ENCODE measurements at regions not wholly inside any gene's neighbourhood (a gene's known extent, or its start where the extent isn't known, plus 50 kb on each side); places are given as distances from the start of the nearest gene placed in this dataset.
"Not testable (repeated sequence)": the region's sequence is repeated elsewhere in the genome, so short reads cannot be mapped to it uniquely, and the experiment has no call there.

DNA sequence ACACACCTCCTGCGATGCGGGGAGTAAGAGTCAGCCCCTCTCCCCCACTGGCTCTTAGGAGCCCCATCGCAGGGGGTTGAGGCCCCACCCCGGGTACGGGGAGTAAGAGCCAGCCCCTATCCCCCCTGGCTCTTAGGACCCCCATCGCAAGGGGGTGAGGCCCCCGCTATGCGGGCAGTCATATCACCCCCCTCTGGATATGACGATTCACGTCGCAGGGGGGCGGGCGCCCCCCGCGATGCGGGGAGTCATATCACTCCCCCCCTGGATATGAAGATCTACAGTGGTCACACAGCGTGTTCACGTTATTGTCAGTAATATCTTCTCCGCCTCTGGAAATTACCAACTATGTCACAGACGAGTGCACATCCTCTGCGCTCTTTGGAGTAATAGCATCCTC is 61.1 kb downstream of the DEFB131A start:
- DNase-seq, result not testable (repeated sequence)

DNA sequence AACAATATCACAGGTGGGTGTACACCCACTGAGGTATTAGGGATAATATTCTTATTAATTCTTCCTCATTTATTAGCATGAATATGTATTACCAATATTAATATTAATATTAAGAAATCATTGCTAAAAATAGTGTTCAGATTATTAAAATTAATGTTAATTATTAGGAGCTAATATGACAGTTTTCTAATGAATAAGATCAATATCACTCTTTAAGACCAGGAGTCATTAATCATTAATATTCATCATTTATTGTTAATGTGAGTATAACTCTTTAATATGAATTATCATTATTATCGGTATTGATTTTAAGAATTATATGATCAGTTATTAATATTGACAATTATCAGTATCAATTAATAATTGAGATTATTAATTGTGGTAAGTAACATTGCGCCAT is 62.5 kb downstream of the DEFB131A start:
- not testable (repeated sequence) for DNase-seq

DNA sequence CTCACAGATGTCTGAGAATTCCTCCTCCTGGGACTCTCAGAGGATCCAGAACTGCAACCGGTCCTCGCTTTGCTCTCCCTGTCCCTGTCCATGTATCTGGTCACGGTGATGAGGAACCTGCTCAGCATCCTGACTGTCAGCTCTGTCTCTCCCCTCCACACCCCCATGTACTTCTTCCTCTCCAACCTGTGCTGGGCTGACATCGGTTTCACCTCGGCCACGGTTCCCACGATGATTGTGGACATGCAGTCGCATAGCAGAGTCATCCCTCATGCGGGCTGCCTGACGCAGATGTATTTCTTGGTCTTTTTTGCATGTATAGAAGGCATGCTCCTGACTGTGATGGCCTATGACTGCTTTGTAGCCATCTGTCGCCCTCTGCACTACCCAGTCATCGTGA is 68.7 kb downstream of the DEFB131A start:
- DNase-seq, result not testable (repeated sequence)

DNA sequence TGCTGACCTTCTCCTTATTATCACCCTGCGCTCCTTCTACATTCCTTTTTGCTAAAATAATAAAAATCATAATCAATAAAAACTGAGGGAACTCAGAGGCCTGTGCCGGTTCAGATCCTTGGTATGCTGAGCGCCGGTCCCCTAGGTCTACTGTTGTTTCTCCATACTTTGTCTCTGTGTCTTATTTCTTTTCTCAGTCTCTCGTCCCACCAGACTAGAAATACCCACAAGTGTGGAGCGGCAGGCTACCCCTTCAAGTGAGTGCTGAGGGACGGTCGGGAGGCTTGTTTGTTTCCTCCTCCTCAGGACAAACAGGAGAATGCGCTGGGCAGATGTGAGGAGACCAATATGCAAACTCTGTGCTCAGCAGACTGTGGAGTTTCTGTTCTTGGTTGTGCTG is 75.4 kb downstream of the DEFB131A start:
- DNase-seq, result not testable (repeated sequence)

GRCh38 chr4:9522903-9523302 is 78.7 kb downstream of the DEFB131A start:
- DNase-seq, result not testable (repeated sequence)

DNA sequence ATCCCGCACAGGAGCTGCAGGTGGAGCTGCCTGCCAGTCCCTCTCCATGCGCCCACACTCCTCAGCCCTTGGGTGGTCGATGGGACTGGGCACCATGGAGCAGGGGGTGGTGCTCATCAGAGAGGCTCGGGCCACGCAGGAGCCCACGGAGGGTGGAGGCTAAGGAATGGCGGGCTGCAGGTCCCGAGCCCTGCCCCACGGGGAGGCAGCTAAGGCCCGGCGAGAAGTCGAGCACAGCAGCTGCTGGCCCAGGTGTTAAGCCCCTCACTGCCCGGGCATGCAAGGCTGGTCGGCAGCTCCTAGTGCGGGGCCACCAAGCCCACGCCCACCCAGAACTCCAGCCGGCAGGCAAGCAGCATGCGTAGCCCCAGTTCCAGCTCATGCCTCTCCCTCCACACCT is 80.2 kb downstream of the DEFB131A start:
- not testable (repeated sequence) for DNase-seq

- peak; percentile 60 to 62 for DNase-seq
These were observed 88.1 kb downstream of the DEFB131A start for GRCh38 chr4:9532134-9532862.

GRCh38 chr4:9532863-9533192 is 88.6 kb downstream of the DEFB131A start:
- DNase-seq, result not testable (repeated sequence)

DNA sequence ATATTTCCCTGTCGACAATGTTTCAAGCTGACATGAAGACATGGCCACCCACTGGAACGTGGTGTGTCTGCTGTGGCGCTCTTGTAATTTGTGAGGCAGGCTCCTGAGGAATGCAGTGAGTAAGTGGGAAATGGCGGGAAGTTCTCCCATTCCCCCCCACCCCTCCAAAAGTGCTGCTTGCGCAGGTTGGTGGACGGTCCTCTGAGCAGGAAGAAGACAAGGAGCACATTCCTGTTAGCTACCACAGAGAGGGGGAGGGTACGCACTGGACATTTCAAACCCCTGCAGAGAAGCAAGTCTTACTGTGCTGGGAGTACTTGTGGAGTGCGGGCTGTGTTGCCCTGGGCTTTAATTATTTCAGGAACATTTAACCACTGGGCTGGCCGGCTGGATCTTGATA is 92.9 kb downstream of the DEFB131A start:
- not testable (repeated sequence) for DNase-seq

DNA sequence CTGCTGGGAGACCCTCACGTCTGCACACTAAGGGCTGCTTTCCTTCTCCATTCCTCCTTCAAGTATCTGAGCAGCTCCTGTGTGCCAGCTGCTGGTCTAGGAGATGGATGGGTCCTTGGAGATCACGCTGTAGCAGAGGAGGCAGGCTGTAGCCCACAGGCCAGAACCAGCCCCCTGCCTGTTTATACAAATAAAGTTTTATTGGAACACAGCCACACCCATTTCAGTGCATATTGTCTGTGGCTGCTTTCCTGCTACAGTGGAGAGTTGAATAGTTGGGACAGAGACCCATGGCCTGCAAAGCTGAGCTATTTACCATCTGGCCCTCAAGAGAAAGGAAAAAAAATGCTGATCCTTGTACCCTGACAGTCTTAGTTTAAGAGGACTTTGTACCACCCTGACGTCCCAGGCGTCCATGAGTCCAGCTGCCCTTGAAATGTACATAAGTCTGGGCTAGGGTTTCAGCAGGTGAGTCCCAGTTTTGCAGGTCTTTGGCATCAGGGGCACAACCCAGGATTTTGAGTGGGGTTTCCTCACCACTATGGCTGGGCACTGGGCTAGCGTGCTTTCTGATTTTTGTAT is 95.8 kb downstream of the DEFB131A start:
- not testable (repeated sequence) for DNase-seq

DNA sequence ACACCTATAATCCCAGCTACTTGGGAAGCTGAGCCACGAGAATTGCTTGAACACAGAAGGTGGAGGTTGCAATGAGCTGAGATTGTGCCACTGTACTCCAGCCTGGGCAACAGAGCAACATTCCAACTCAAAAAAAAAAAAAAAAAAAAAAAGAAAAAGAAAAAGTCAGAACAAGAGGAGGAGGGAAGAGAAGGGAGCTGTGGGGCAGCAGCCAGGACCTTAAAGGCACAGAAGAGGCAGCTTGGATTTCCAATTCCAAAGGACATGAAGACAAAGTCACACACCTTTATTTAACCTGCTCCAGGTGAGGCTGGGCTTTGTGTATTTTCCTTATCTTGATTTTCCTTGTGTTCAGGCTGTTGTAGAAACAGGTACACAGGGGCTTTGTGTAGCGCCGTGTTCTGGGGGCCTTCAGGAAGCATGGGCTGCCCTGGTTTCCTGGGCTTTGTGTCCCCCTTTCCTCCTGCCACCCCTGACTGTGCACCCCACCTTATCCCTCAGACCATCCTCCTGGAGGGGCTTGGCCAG is 97.2 kb downstream of the DEFB131A start:
- DNase-seq, result not testable (repeated sequence)

GRCh38 chr4:9544851-9545250 is 100.6 kb downstream of the DEFB131A start:
- DNase-seq, result not testable (repeated sequence)

DNA sequence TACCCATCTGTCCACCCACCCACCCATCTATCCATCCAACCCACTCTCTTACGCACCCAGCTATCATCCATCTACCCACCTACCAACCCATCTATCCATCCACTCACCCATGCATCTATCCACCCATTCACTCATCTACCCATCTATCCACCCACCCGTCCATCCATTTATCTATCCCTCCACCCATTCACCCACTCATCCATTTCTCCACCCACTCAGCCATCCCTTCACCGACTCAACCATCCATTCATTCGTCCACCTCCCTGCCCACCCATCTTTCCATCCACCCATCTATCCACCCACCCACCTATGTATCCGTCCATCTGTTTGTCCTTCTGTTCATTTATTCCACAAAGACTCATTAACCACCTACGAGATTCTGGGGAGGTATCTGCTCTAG is 103.3 kb downstream of the DEFB131A start:
- DNase-seq, result not testable (repeated sequence)

- DNase-seq, result not testable (repeated sequence)
These were observed 111.9 kb downstream of the DEFB131A start for GRCh38 chr4:9556076-9556475.

DNA sequence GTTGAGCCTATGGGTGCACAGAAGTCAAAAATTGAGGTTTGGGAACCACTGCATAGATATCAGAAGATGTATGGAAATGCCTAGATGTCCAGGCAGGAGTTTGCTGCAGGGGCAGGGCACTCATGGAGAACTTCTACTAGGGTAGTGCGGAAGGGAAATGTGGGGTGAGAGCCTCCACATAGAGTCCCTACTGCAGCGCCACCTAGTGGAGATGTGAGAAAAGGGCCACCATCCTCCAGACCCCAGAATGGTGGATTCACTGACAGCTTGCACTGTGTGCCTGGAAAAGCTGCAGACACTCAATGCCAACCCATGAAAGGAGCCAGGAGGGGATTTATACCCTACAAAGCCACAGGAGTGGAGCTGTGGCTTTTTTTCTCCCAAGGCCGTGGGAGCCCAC is 133.7 kb downstream of the DEFB131A start:
- not testable (repeated sequence) for DNase-seq

DNA sequence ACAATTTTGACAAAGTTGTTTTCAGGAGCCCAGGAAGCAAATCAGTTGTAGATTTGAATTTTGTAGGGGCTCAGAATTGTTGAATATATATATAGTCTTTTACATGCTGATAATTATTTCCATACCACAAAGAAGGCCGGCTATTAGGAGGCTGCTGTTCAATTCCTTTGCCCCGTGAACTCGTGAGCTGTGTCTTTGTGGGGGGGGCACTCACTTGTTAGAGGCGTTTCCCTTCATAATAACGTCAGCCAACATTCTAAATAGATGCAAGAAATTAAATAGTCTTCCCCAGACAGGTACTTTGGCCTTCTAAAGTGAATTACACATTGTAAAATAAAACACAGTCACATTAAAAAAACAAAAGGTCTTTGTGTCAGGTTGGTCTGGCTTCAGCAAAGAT is 138.7 kb downstream of the DEFB131A start:
- not testable (repeated sequence) for DNase-seq

- no peak for DNase-seq
These were observed 147.8 kb downstream of the DEFB131A start for GRCh38 chr4:9592010-9592409.

DNA sequence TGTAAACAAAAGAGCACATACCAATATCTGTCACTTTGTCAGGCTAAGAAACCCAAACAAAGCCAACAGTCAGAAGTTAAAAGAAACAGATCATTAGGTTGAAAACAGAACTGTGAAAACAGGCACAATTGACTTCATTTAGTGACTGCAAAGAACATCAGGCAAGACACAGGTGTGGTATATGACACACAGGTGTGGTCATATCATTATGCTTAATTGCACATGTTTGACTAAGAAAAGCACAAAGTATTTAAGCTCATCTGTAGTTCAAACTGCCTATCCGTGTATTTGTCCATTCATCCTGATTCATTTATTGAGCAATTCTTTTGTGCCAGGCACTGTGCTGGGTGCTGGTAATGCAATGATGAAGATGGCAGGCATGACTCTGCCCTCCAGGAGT is 150.7 kb downstream of the DEFB131A start:
- DNase-seq, result no peak

- DNase-seq, result peak; percentile 7 to 23
These were observed 151.3 kb downstream of the DEFB131A start for GRCh38 chr4:9595531-9595930.

GRCh38 chr4:9599266-9599665 is 155.1 kb downstream of the DEFB131A start:
- DNase-seq, result no peak

DNA sequence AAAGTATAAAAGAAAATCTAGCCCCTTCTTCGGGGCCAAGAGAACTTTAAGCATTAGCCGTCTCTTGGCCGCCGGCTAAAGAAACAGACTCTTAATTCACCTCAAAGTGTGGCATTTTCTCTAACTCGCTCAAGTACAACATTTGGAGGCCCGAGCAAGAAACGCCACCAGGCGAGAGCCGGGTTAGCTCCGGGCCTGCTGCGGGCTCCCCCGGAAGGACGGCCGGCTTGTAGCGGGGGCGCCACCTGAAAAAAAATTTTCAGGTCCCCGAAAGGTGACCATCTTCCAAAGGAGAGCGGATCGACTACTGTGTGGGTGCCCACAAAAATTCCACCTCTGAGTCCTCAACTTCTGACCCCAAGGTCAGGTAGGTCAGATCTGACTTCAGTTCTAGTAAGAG is 156.0 kb downstream of the DEFB131A start:
- no peak for DNase-seq

GRCh38 chr4:9602389-9602914 is 158.2 kb downstream of the DEFB131A start:
- DNase-seq, result no peak

GRCh38 chr4:9604031-9604892 is 160.0 kb downstream of the DEFB131A start:
- peak; percentile 31 to 54 for DNase-seq

Measured in inflammatory macrophage treated with lipopolysaccharide for 1 hour (primary cell).